Neural progenitor cell (in vitro differentiated cells): ENCODE measurements at regions not wholly inside any gene's neighbourhood (a gene's known extent, or its start where the extent isn't known, plus 50 kb on each side); places are given as distances from the start of the nearest gene placed in this dataset.

Experiments used
- EZH2 ChIP-seq: fragments of 200-600 bp; sonication (generic); IDR thresholded peaks from 2 replicates; pipeline ENCODE4 v1.6.1; 2017; ENCODE audit warnings: antibody characterized with exemption, mild to moderate bottlenecking, moderate library complexity
- TF ChIP-seq, protein P1 (sequence below): fragments of 200-600 bp; sonication (generic); IDR thresholded peaks from 2 replicates; pipeline ENCODE4 v1.5.1; 2017; ENCODE audit warnings: antibody characterized with exemption, mild to moderate bottlenecking

DNA sequence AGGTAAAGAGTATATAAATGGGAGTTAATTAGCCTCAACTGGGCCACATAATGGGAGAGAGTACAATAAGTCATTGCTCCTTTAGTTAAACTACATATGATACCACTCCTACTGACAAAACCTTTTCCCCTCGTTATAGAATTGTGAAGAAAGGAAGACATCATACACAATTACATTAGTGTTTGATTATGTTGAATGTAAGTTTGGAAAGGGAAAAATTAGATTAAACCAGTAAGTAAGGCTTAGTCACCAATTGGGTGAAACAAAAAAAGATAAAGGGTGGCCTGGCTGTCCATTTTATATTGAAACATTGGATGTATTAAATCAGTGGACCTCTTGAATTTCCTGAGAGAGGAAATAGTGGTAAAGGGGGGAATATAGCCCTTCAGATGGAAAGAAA, 464.3 kb upstream of the PAPPA start:
- TF ChIP-seq, protein P1, sequence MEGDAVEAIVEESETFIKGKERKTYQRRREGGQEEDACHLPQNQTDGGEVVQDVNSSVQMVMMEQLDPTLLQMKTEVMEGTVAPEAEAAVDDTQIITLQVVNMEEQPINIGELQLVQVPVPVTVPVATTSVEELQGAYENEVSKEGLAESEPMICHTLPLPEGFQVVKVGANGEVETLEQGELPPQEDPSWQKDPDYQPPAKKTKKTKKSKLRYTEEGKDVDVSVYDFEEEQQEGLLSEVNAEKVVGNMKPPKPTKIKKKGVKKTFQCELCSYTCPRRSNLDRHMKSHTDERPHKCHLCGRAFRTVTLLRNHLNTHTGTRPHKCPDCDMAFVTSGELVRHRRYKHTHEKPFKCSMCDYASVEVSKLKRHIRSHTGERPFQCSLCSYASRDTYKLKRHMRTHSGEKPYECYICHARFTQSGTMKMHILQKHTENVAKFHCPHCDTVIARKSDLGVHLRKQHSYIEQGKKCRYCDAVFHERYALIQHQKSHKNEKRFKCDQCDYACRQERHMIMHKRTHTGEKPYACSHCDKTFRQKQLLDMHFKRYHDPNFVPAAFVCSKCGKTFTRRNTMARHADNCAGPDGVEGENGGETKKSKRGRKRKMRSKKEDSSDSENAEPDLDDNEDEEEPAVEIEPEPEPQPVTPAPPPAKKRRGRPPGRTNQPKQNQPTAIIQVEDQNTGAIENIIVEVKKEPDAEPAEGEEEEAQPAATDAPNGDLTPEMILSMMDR, result no peak
- TF ChIP-seq EZH2, result no peak
